ENCODE measurements at regions not wholly inside any gene's neighbourhood (a gene's known extent, or its start where the extent isn't known, plus 50 kb on each side); places are given as distances from the start of the nearest gene placed in this dataset.
A peak's percentile ranks its signal among the peaks of the same experiment; 100 is the strongest.
"Not testable (repeated sequence)": the region's sequence is repeated elsewhere in the genome, so short reads cannot be mapped to it uniquely, and the experiment has no call there.

GRCh38 chr7:122248472-122248871 lies 56.1 kb downstream of the FEZF1 start:
- no peak for DNase-seq

- DNase-seq, result not testable (repeated sequence)
Measured at GRCh38 chr7:122238729-122239128, 65.8 kb downstream of the FEZF1 start.

GRCh38 chr7:122238297-122238696 lies 66.3 kb downstream of the FEZF1 start:
- not testable (repeated sequence) for DNase-seq

GRCh38 chr7:122225874-122226273 lies 78.7 kb downstream of the FEZF1 start:
- no peak for DNase-seq

GRCh38 chr7:122219253-122219865 lies 75.3 kb upstream of the AASS start:
- DNase-seq, result peak; percentile 7

- no peak for DNase-seq
Measured at GRCh38 chr7:122217125-122217524, 73.1 kb upstream of the AASS start.

GRCh38 chr7:122212754-122213153 lies 68.7 kb upstream of the AASS start:
- DNase-seq, result no peak

GRCh38 chr7:122211362-122211761 lies 67.3 kb upstream of the AASS start:
- no peak for DNase-seq

GRCh38 chr7:122206985-122207384 lies 62.9 kb upstream of the AASS start:
- no peak for DNase-seq

GRCh38 chr7:122203814-122204213 lies 59.8 kb upstream of the AASS start:
- no peak for DNase-seq

GRCh38 chr7:122200888-122201287 lies 56.8 kb upstream of the AASS start:
- DNase-seq, result no peak

- no peak for DNase-seq
Measured at GRCh38 chr7:122199171-122199570, 55.1 kb upstream of the AASS start.

- no peak for DNase-seq
Measured at GRCh38 chr7:122198581-122198980, 54.5 kb upstream of the AASS start.

Measured in amniotic stem cell (primary cell).